GM13976 (cell line): ENCODE measurements at regions not wholly inside any gene's neighbourhood (a gene's known extent, or its start where the extent isn't known, plus 50 kb on each side); places are given as distances from the start of the nearest gene placed in this dataset.

ENCODE experiments used
- DNase-seq: peaks from one replicate; pipeline ENCODE4 v3.0.0; 2012; ENCODE audit warnings: low spot score
- CTCF ChIP-seq: IDR thresholded peaks from 2 replicates; pipeline ENCODE4 v1.5.1; 2012; ENCODE audit warnings: borderline replicate concordance, mild to moderate bottlenecking; ENCODE audit not compliant: insufficient read depth; ENCODE audit errors: extremely low read depth, missing control alignments, control extremely low read depth
- in situ Hi-C: fragments of 300-500 bp; cut with MboI; formaldehyde crosslinking; loops from one replicate; pipeline ENCODE4 v1.12.0; 2022; ENCODE audit warnings: low sequenced_read_pairs, mixed read lengths, inconsistent platforms; ENCODE audit not compliant: unreplicated experiment

- in situ Hi-C loops = no loop called here
- no peak for DNase-seq
- no peak for TF ChIP-seq CTCF
These were observed 661.4 kb downstream of the MRPL39 start for GRCh38 chr21:24945910-24946309.

GRCh38 chr21:24941316-24942185 is 665.7 kb downstream of the MRPL39 start:
- in situ Hi-C loops = no loop called here
- no peak for DNase-seq
- no peak for TF ChIP-seq CTCF

- in situ Hi-C loops = no loop called here
- no peak for TF ChIP-seq CTCF
- DNase-seq = no peak
These were observed 668.0 kb downstream of the MRPL39 start for GRCh38 chr21:24939291-24939690.

- DNase-seq = no peak
- in situ Hi-C loops = no loop called here
- TF ChIP-seq CTCF = no peak
These were observed 668.7 kb downstream of the MRPL39 start for GRCh38 chr21:24938573-24938972.

GRCh38 chr21:24935991-24936390 is 671.3 kb downstream of the MRPL39 start:
- no peak for TF ChIP-seq CTCF
- in situ Hi-C loops = no loop called here
- DNase-seq = no peak

GRCh38 chr21:24910591-24910990 is 696.7 kb downstream of the MRPL39 start:
- no peak for DNase-seq
- in situ Hi-C loops = no loop called here
- TF ChIP-seq CTCF = no peak
